GM23248 (cell line): ENCODE measurements at regions not wholly inside any gene's neighbourhood (a gene's known extent, or its start where the extent isn't known, plus 50 kb on each side); places are given as distances from the start of the nearest gene placed in this dataset.

Experiments
- DNase-seq: peaks from one replicate; pipeline ENCODE4 v3.0.0-alpha.2; 2015
- H2AFZ ChIP-seq: fragments of 200-600 bp; sonication (generic); 2 replicates; pipeline ENCODE4 v1.6.1; 2016; ENCODE audit warnings: antibody characterized with exemption
- H3F3A ChIP-seq: fragments of 200-600 bp; sonication (generic); 2 replicates; pipeline ENCODE4 v1.6.1; 2016; ENCODE audit warnings: mild to moderate bottlenecking, antibody characterized with exemption, mixed run types; ENCODE audit not compliant: insufficient read depth
- H3K27ac ChIP-seq: fragments of 200-600 bp; sonication (generic); 2 replicates; pipeline ENCODE4 v1.5.1; 2016; ENCODE audit warnings: mild to moderate bottlenecking
- H3K27me3 ChIP-seq: fragments of 200-600 bp; sonication (generic); replicated peaks from 2 replicates; pipeline ENCODE4 v1.6.1; 2016; ENCODE audit warnings: mild to moderate bottlenecking; ENCODE audit not compliant: insufficient read depth
- H3K36me3 ChIP-seq: fragments of 200-600 bp; sonication (generic); 2 replicates; pipeline ENCODE4 v1.6.1; 2016; ENCODE audit warnings: low read depth, mild to moderate bottlenecking
- H3K4me1 ChIP-seq: fragments of 200-600 bp; sonication (generic); 2 replicates; pipeline ENCODE4 v1.6.1; 2016; ENCODE audit warnings: mild to moderate bottlenecking; ENCODE audit not compliant: insufficient read depth
- H3K4me2 ChIP-seq: fragments of 200-600 bp; sonication (generic); one replicate; pipeline ENCODE4 v1.6.1; 2016; ENCODE audit warnings: mild to moderate bottlenecking; ENCODE audit not compliant: unreplicated experiment
- H3K4me3 ChIP-seq: fragments of 200-600 bp; sonication (generic); 2 replicates; pipeline ENCODE4 v1.5.1; 2016; ENCODE audit warnings: mild to moderate bottlenecking
- H3K79me2 ChIP-seq: fragments of 200-600 bp; sonication (generic); 2 replicates; pipeline ENCODE4 v1.6.1; 2016; ENCODE audit warnings: mild to moderate bottlenecking; ENCODE audit not compliant: insufficient read depth
- H3K9ac ChIP-seq: fragments of 200-600 bp; sonication (generic); 2 replicates; pipeline ENCODE4 v1.6.1; 2016; ENCODE audit warnings: mild to moderate bottlenecking
- H3K9me2 ChIP-seq: fragments of 200-600 bp; sonication (generic); 2 replicates; pipeline ENCODE4 v1.6.1; 2016; ENCODE audit warnings: mixed run types, mild to moderate bottlenecking, moderate library complexity; ENCODE audit not compliant: insufficient read depth
- H3K9me3 ChIP-seq: fragments of 200-600 bp; sonication (generic); one replicate; pipeline ENCODE4 v1.6.1; 2017; ENCODE audit warnings: low read depth
- H4K20me1 ChIP-seq: fragments of 200-600 bp; sonication (generic); 2 replicates; pipeline ENCODE4 v1.6.0; 2016; ENCODE audit not compliant: insufficient read depth
- EZH2 ChIP-seq: fragments of 200-600 bp; sonication (generic); IDR thresholded peaks from 2 replicates; pipeline ENCODE4 v1.6.1; 2018; ENCODE audit warnings: antibody characterized with exemption, mild to moderate bottlenecking; ENCODE audit not compliant: insufficient read depth, poor library complexity, severe bottlenecking
- EZH2phosphoT487 ChIP-seq: fragments of 200-600 bp; sonication (generic); IDR thresholded peaks from 2 replicates; pipeline ENCODE4 v1.6.1; 2018; ENCODE audit warnings: antibody characterized with exemption, moderate library complexity, mild to moderate bottlenecking, low read depth; ENCODE audit not compliant: insufficient read depth
- WGBS, 2 experiments: methylation state at CpG; one replicate each; pipeline ENCODE4 v1.1.6; 2015 to 2017; ENCODE audit warnings: low lambda C conversion rate in 2 of 2, low coverage in 1 of 2; ENCODE audit errors: missing lambda C conversion rate in 2 of 2; 5-methylcytosine and 5-hydroxymethylcytosine counted together
- in situ Hi-C: fragments of 300-500 bp; cut with MboI; formaldehyde crosslinking; loops from 2 replicates; pipeline ENCODE4 v1.15.0; 2020

- Histone ChIP-seq H2AFZ (no peak overlapping the region), H3K4me1 (no peaks in the 10 kb centered on the region), H3K9me3 (no peaks in the 10 kb centered on the region), H3K27me3 (no peaks in the 10 kb centered on the region), H3K4me3 (no peak overlapping the region), H3K79me2 (no peaks in the 10 kb centered on the region), H3K27ac (no peak overlapping the region), H3F3A (no peaks in the 10 kb centered on the region), H4K20me1 (no peaks in the 10 kb centered on the region), H3K4me2 (no peak overlapping the region), H3K9me2 (no peaks in the 10 kb centered on the region), H3K36me3 (no peaks in the 10 kb centered on the region), H3K9ac (no peak overlapping the region)
- TF ChIP-seq EZH2 (no peak), EZH2phosphoT487 (no peak)
- in situ Hi-C loops = no loop called here
- 1 to 2% methylated on average over 2 of the region's 2 CpGs for WGBS, 2 experiments
- DNase-seq = no peak
Measured at GRCh38 chr2:23111263-23111662, 273.7 kb upstream of the KLHL29 start.

DNA sequence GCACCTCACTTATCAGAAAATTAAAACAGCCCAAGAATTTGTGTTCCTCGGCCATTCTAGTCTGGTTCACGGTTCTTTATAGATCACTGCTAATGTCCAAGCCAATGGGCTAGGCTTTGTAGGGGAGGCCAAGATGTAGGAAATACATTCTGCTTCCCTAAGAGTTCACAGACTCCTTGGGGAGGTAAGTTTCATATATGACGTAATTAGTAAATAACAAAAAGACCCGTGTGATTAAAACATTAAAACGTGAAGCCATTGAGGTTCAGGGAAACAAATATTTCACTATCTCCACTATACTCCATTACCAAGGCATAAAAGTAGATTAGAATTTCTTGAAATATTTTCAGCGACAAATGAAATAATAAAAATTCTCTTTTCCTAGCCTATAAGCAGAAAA is 272.5 kb upstream of the KLHL29 start:
- in situ Hi-C loops = no loop called here

DNA sequence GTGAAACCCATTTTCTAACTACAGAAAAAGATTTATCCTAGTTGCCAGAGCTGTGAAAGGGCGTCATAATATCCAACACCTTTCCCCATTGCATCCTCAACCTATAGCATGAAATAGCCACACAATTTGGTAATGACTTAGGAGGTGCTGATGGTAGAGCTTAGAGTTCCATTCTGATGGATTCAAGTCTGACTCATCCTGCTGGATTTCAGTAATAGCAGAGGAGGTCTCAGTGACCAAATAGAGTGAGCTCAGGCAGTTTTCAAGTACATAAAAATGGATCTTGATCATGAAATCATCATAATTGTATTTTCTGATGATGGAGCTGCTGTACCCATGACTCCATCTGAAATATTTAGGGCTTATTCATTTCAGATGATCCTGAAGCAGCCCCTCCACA is 270.7 kb upstream of the KLHL29 start:
- Histone ChIP-seq H3K36me3 (no peaks in the 10 kb centered on the region), H3K9ac (no peak overlapping the region), H3F3A (no peaks in the 10 kb centered on the region), H3K9me2 (no peaks in the 10 kb centered on the region), H3K9me3 (no peaks in the 10 kb centered on the region), H3K4me2 (no peak overlapping the region), H3K27me3 (no peaks in the 10 kb centered on the region), H4K20me1 (no peaks in the 10 kb centered on the region), H2AFZ (no peak overlapping the region), H3K79me2 (no peaks in the 10 kb centered on the region), H3K4me3 (no peak overlapping the region), H3K4me1 (no peaks in the 10 kb centered on the region), H3K27ac (no peak overlapping the region)
- in situ Hi-C loops = no loop called here
- WGBS, 2 experiments = 0% methylated on average over 1 of the region's 1 CpG
- TF ChIP-seq EZH2phosphoT487 = no peak
- no peak for TF ChIP-seq EZH2
- DNase-seq = no peak

More for the DNA sequence above, 272.5 kb upstream of the KLHL29 start:
- 42 to 45% methylated on average over 6 of the region's 6 CpGs for WGBS, 2 experiments
- no peaks in the 10 kb centered on the region for H3F3A ChIP-seq
- no peaks in the 10 kb centered on the region for H3K9me3 ChIP-seq
- DNase-seq = no peak
- H2AFZ ChIP-seq = no peak overlapping the region
- no peaks in the 10 kb centered on the region for H4K20me1 ChIP-seq
- H3K79me2 ChIP-seq = no peaks in the 10 kb centered on the region
- TF ChIP-seq EZH2 (no peak), EZH2phosphoT487 (no peak)
- H3K27me3 ChIP-seq = no peaks in the 10 kb centered on the region
- H3K36me3 ChIP-seq = no peaks in the 10 kb centered on the region
- no peak overlapping the region for H3K4me3 ChIP-seq
- no peak overlapping the region for H3K9ac ChIP-seq
- H3K9me2 ChIP-seq = no peaks in the 10 kb centered on the region
- H3K27ac ChIP-seq = no peak overlapping the region
- no peak overlapping the region for H3K4me2 ChIP-seq
- H3K4me1 ChIP-seq = no peaks in the 10 kb centered on the region

DNA sequence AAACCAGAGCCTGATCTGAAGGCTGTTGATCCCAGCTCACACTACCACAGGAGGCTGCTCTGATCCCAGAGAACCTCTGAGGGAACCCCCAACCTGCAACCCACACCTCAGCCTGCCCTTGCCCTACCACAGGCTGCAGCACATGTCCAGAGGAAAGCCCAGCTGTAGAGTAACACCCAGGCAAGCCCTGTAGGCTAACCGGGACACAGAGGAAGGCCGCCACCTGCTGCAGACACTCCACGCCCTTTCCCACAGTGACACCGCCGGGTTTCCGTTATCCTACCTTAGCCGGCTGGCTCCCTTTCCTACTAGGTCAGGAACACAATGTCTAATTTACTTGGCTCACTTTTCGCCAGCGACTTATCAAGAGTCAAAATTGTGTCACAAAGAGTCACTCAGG is 266.7 kb upstream of the KLHL29 start:
- TF ChIP-seq EZH2phosphoT487 (no peak), EZH2 (no peak)
- in situ Hi-C loops = no loop called here
- H3K79me2 ChIP-seq = no peaks in the 10 kb centered on the region
- no peak overlapping the region for H3K27ac ChIP-seq
- no peaks in the 10 kb centered on the region for H4K20me1 ChIP-seq
- no peak overlapping the region for H3K4me2 ChIP-seq
- H3K9me2 ChIP-seq = no peaks in the 10 kb centered on the region
- no peak for DNase-seq
- H3K4me3 ChIP-seq = no peak overlapping the region
- H3K9me3 ChIP-seq = no peaks in the 10 kb centered on the region
- WGBS, 2 experiments = 52 to 65% methylated on average over 9 of the region's 9 CpGs
- no peaks in the 10 kb centered on the region for H3K27me3 ChIP-seq
- no peak overlapping the region for H3K9ac ChIP-seq
- no peaks in the 10 kb centered on the region for H3F3A ChIP-seq
- no peak overlapping the region for H2AFZ ChIP-seq
- no peaks in the 10 kb centered on the region for H3K4me1 ChIP-seq
- H3K36me3 ChIP-seq = no peaks in the 10 kb centered on the region

- TF ChIP-seq EZH2 (no peak), EZH2phosphoT487 (no peak)
- Histone ChIP-seq H3K9me2 (no peaks in the 10 kb centered on the region), H2AFZ (no peak overlapping the region), H3K79me2 (no peaks in the 10 kb centered on the region), H3F3A (no peaks in the 10 kb centered on the region), H3K9me3 (no peaks in the 10 kb centered on the region), H3K27ac (no peak overlapping the region), H4K20me1 (no peaks in the 10 kb centered on the region), H3K4me1 (no peaks in the 10 kb centered on the region), H3K9ac (no peak overlapping the region), H3K4me3 (no peak overlapping the region), H3K4me2 (no peak overlapping the region), H3K27me3 (no peaks in the 10 kb centered on the region), H3K36me3 (no peaks in the 10 kb centered on the region)
- no peak for DNase-seq
- in situ Hi-C loops = no loop called here
- WGBS, 2 experiments = 55 to 62% methylated on average over 11 of the region's 11 CpGs
Measured at GRCh38 chr2:23118894-23119293, 266.1 kb upstream of the KLHL29 start.
